HL-60 (cell line): ENCODE measurements at regions not wholly inside any gene's neighbourhood (a gene's known extent, or its start where the extent isn't known, plus 50 kb on each side); places are given as distances from the start of the nearest gene placed in this dataset.

ENCODE experiments used
- DNase-seq, 2 experiments: peaks; one replicate each; pipeline ENCODE4 v3.0.0-alpha.2; 2010 to 2020; ENCODE audit warnings: low read depth in 1 of 2, low spot score in 1 of 2
- H3K27ac ChIP-seq: fragments of 250-450 bp; sonication (Bioruptor Pico); replicated peaks from 2 replicates; pipeline ENCODE4 v1.5.1; 2020; ENCODE audit warnings: mild to moderate bottlenecking, moderate library complexity
- H3K27me3 ChIP-seq: fragments of 250-450 bp; sonication (Bioruptor Pico); 2 replicates; pipeline ENCODE4 v1.5.1; 2021; ENCODE audit warnings: mild to moderate bottlenecking, moderate library complexity; ENCODE audit not compliant: insufficient read depth, poor library complexity, severe bottlenecking
- H3K4me3 ChIP-seq: replicated peaks from 2 replicates; pipeline ENCODE4 v1.5.1; 2011; ENCODE audit warnings: mild to moderate bottlenecking, control low read depth, low read length; ENCODE audit not compliant: insufficient read depth
- GABPA ChIP-seq: IDR thresholded peaks from 2 replicates; pipeline ENCODE4 v1.6.1; 2012; ENCODE audit warnings: low read depth
- POLR2AphosphoS5 ChIP-seq: IDR thresholded peaks from 2 replicates; pipeline ENCODE4 v1.6.1; 2012; ENCODE audit warnings: low read depth
- SPI1 ChIP-seq: IDR thresholded peaks from 2 replicates; pipeline ENCODE4 v1.6.1; 2012; ENCODE audit warnings: low read depth, mild to moderate bottlenecking, borderline replicate concordance
- TF ChIP-seq, protein P1 (sequence below): IDR thresholded peaks from one replicate; pipeline ENCODE4 v1.5.1; 2011; ENCODE audit warnings: low read length, control low read depth, inconsistent platforms; ENCODE audit not compliant: insufficient read depth
- TF ChIP-seq, protein P2 (sequence below): IDR thresholded peaks from 2 replicates; pipeline ENCODE4 v1.6.1; 2012; ENCODE audit warnings: low read depth; ENCODE audit not compliant: insufficient replicate concordance

DNA sequence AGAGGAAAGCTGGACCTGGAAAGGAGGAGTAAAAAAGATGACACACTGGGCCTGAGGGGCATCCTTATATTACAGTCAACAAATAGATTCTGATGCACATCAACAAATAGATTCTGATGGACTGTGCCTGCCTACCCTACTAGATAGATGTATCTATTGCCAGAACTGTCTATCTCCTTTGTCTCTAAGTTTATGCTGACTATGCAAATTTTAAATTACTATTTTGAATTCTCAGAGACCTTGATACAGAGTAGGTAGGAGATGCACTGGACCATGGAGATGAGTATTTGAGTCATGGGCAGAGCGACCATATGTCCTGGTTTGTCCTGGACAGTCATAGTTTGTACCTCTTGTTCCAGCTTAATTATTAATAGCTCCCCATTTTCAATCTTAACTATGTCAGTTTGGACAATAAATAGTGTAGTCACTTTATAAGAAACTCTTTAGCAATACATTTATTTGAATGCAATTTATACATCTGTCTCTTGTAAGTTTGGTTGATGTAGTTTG, 247.9 kb upstream of the PPP1R2C start:
- no peak for DNase-seq
- no peak overlapping the region for H3K27ac ChIP-seq
- H3K27me3 ChIP-seq: no peaks in the 10 kb centered on the region
- no peak overlapping the region for H3K4me3 ChIP-seq
- TF ChIP-seq SPI1: no peak
- TF ChIP-seq, protein P1, sequence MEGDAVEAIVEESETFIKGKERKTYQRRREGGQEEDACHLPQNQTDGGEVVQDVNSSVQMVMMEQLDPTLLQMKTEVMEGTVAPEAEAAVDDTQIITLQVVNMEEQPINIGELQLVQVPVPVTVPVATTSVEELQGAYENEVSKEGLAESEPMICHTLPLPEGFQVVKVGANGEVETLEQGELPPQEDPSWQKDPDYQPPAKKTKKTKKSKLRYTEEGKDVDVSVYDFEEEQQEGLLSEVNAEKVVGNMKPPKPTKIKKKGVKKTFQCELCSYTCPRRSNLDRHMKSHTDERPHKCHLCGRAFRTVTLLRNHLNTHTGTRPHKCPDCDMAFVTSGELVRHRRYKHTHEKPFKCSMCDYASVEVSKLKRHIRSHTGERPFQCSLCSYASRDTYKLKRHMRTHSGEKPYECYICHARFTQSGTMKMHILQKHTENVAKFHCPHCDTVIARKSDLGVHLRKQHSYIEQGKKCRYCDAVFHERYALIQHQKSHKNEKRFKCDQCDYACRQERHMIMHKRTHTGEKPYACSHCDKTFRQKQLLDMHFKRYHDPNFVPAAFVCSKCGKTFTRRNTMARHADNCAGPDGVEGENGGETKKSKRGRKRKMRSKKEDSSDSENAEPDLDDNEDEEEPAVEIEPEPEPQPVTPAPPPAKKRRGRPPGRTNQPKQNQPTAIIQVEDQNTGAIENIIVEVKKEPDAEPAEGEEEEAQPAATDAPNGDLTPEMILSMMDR: no peak
- no peak for TF ChIP-seq GABPA
- TF ChIP-seq POLR2AphosphoS5: no peak
- TF ChIP-seq, protein P2, sequence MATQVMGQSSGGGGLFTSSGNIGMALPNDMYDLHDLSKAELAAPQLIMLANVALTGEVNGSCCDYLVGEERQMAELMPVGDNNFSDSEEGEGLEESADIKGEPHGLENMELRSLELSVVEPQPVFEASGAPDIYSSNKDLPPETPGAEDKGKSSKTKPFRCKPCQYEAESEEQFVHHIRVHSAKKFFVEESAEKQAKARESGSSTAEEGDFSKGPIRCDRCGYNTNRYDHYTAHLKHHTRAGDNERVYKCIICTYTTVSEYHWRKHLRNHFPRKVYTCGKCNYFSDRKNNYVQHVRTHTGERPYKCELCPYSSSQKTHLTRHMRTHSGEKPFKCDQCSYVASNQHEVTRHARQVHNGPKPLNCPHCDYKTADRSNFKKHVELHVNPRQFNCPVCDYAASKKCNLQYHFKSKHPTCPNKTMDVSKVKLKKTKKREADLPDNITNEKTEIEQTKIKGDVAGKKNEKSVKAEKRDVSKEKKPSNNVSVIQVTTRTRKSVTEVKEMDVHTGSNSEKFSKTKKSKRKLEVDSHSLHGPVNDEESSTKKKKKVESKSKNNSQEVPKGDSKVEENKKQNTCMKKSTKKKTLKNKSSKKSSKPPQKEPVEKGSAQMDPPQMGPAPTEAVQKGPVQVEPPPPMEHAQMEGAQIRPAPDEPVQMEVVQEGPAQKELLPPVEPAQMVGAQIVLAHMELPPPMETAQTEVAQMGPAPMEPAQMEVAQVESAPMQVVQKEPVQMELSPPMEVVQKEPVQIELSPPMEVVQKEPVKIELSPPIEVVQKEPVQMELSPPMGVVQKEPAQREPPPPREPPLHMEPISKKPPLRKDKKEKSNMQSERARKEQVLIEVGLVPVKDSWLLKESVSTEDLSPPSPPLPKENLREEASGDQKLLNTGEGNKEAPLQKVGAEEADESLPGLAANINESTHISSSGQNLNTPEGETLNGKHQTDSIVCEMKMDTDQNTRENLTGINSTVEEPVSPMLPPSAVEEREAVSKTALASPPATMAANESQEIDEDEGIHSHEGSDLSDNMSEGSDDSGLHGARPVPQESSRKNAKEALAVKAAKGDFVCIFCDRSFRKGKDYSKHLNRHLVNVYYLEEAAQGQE: no peak

DNA sequence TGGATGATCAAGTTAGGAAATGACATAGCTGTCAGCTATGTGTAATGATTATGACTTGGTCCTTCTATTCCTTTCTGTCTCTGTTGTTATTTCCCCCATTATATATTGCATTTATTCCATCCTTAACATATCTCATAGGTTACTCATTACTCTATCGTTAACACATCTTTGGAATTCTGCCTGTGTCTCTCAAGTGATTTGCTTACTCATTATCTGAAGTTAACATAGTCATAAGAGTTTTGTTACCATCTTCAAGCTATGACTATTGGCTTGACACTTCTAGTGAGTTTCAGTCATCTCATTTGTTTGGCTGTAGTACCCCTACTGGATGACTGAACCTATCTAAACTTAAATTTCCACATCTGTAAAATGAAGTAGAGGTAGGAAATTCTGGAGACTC, 286.1 kb upstream of the PPP1R2C start:
- TF ChIP-seq SPI1 (no peak), GABPA (no peak), POLR2AphosphoS5 (no peak)
- TF ChIP-seq, protein P2: no peak
- TF ChIP-seq, protein P1: no peak
- H3K4me3 ChIP-seq: no peak overlapping the region
- no peak for DNase-seq
- no peaks in the 10 kb centered on the region for H3K27me3 ChIP-seq
- no peak overlapping the region for H3K27ac ChIP-seq

DNA sequence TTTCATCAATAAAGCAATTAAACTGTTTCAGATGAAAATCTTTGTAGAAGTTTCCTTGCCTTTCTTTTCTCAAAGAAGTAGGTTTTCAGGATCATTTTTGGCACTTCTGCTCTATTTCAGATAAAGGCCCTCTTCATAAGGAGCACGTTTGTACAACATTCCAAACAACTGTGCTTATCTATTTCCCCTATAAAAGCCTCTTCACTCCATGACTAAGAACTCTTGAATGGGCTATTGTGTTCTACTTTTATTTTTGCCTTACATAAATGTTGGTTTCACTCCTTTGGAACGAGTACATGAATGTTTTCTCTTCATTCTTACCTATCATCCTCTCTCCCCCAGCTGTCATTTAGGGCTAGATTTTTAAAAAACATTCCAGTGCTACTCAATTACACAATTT, 288.0 kb upstream of the PPP1R2C start:
- Histone ChIP-seq H3K27me3 (no peaks in the 10 kb centered on the region), H3K4me3 (no peak overlapping the region)
- TF ChIP-seq, protein P2: no peak
- no peak for TF ChIP-seq SPI1
- no peak for TF ChIP-seq GABPA

DNA sequence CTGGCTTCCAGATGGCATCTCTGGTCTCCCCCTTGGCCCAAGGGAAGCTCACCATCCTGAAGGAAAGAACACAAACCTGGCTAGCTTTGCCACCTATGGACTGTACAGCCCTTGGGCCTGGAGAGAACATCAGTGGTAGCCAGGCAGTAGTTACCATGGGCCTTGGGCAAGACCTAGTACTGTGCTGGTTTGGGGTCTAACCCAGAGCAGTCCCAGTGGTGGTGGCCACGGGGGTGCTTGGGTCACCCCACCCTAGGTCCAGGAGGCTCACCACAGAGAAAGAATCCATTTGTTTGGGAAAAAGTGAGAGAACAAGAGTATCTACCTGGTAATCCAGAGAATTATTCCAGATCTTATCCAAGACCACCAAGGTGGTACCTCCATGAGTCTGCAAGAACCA, 290.7 kb upstream of the PPP1R2C start:
- TF ChIP-seq GABPA (no peak), SPI1 (no peak)
- TF ChIP-seq, protein P2: no peak
- DNase-seq: no peak
- H3K27ac ChIP-seq: no peak overlapping the region
- H3K27me3 ChIP-seq: no peaks in the 10 kb centered on the region
- no peak overlapping the region for H3K4me3 ChIP-seq

More for the DNA sequence above, 288.0 kb upstream of the PPP1R2C start:
- H3K27ac ChIP-seq: no peak overlapping the region
- DNase-seq: no peak
